CD4-positive, alpha-beta T cell treated with Interleukin-12 subunit alpha and Interleukin-12 subunit beta, for 1 hour (primary cell): ENCODE measurements at regions not wholly inside any gene's neighbourhood (a gene's known extent, or its start where the extent isn't known, plus 50 kb on each side); places are given as distances from the start of the nearest gene placed in this dataset.

Experiments used
- DNase-seq: peaks from one replicate; pipeline ENCODE4 v3.0.0-alpha.2; 2020

DNA sequence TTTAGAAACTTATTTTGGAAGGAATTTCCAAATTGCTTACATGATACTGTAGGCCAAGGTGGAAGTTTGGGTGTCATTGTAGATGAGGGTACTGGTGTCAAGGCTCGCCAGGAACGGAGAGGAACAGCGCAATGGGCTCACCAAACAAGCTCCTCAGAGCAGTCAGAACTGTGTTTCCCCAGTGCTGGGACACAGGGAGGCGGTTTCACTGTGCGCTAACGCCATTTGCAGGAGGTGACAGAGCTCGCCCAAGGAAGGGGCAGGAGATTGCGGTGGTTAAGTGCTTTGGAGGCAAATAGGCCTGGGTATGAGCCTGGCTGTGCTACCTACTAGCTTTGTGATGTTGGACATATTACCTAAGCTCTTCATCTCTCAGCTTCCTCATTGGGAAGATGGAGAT is 57.3 kb downstream of the HHEX start:
- no peak for DNase-seq

DNA sequence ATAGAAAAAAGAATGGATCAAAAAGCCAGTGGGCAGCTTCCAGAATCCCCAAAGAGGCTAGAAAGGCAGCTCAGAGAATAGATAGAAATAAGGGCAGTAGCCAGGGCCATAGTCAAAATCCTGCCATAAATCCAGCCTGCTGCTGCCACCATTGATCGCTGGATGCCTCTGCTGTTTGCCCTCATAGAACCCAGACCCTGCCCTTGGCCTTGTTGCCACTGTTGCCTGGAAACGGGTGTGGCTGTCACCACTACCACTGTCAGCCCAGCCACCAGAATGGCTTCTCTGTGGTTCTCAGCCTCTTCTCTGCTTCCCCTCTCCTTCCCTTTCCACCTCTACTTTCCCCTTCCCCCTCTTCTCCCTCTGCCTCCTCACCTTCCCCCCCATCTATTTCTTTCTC is 57.8 kb downstream of the HHEX start:
- DNase-seq, result peak; percentile 66

DNA sequence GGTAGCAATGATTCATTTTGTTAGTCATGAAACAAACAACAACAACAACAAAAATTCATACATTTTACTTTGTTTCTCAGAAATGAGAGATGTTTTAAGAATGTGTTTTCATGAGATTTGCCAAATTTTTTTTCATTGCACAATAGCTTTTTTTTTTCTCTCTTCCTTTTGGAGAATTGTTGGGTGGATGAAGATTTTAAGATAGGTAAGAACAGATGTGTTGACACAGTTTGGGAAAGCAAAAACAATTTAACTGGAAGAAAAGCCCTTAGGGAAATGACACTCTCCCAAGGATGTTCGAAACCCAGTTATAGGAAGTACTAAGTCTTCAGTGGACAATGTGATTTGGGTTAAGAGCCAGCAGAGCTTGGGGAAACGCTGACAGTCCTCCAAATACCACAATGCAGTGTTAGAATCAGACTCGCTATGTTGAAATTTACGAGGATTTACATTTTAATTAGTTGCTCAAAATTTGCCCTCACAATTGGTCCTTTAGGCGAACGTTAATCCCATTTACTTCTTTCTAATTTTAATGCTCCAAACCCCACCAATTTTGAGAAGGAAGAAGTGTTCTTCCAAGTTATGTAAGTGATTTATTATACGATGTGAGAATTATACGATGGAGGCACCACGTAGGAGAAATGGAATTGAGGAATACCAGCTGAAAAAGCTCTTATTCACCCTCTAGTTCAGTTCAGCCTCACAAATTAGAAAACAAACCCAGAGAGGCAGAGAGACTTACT is 61.2 kb downstream of the HHEX start:
- no peak for DNase-seq

DNA sequence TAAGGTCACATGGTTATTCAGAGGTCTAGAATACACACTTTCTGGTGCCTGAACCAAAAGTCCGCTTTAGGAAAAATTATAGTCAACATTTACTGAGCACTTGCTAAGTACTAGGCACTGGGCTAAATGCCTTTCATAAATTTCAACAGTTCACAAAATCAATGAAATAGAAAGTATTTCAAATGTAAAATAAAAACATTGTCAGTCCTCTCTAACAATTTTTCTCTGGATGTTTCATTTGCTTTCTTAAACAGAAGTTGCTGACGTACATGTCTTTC is 61.7 kb downstream of the HHEX start:
- DNase-seq, result no peak

DNA sequence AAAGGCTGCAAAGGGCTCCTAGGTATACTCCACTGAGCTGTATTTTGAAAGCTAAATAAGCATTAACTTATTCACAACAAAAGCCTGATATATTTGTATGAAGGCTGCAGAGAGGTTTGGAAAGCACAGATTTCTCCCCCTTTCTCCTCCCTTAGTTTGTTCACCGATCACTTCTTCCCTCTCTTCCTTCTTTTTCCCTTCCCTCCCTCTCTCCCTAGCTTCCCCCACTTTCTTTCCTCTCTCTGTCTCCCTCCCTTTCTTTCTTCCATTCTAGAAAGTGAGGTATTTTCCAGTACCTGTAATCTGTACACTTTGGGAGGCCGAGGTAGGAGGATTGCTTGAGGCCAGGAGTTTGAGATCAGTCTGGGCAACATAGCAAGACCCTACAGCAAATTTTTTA is 62.1 kb downstream of the HHEX start:
- no peak for DNase-seq

DNA sequence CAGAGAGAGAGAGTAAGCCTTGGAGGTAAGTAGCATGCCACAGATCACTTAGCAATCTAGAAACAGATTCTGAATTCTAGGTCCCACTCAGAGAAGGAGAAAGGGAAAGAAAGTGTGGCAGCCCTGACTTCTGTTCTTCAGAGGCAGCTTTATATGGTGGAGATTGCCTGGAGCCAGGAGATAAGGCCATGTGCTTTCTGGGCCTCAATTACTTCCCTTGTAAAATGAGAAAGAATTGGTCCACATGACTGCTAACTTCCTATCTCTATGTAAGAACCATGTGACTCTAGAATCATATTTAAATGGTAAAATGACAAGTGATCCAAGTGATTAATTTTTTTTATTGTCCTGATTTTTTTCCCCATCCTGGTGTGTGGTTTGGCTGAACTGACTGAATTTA is 64.1 kb downstream of the HHEX start:
- DNase-seq, result no peak

DNA sequence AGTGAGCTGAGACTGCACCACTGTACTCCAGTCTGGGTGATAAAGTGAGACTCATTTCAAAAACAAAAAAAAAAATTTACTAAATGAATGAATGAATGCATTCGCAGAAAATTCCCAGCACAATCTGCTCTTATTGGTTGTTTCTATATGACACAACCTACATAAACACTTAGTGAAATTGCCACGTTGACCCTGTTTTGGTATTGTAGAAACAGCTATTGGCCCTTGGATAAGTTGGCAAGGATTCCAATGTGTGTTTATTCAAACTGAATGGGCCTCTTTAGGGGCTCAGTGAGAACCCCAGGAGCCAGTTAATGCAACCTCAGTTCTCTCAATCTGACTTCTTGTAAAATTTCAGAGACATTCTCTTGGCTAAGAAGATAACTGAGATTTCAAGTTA is 66.0 kb downstream of the HHEX start:
- DNase-seq, result no peak

DNA sequence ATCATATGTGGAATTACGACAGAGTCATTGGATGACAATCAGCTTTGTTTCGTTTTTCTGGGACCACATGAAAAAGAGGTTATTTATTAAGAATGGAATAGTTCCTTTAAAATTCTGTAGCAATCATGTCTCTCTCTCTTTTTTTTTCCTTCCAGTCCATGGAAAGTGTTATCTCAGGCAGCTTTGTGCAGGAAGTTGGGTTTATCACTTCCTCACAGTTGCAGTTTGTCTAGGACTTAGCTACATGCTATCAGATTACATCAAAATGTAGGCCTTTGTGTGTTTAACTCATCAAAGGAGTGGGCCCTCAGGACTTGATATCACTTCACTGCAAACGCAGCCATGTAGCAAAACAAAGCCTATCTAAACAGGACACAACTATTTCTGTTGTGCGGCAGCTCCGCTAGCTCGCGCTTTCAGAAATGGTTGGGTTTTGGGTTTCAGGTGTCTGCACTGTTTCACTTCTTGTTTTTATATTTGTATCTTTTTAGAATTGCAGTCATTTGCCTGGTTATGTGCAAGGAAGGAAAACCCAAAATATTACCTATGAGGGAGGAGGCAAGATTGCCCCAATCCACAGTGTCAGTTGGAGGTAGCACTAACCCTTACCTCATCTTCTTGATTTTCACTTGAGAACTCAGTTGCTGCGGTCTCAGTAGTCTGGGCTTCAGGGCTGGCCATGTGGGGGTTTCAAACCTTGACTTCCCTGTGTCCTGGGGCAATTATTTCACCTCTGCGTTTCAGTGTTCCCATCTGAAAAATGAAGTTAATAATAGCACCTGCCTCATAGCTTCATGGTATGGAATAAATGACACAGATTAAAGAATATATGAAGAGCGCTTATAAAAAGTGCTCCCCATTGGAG is 66.7 kb downstream of the HHEX start:
- DNase-seq, result no peak

DNA sequence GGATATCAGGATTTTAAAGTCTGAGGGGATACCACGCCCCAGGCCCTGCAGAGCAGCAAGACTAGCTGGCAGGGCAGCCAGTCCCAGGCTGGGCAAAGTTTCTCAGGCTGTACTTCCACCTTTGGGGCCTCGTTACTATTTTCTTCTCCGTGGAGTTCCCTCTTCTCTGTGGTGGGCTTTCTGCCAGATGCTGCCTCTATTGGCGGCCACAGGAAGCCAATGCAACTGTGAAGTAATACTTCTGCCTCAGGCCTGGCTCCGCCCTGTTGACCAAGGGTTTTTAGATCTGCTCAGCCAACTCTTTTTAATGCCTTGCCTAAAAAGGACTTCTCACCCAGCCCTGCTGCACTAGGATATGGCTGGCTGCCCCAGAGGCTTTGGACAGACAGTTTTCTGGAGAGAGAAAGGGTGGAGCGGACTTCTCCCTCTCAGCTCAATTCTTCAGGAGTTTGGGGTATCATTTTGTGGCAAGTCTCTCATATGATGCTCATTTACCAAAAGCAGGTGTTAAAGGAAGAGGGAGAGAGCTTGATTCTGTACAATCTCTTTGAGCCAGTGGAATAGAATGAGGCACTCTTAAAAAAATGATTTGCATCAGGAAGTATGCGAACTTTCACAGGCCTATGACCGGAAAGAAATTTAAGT is 67.4 kb downstream of the HHEX start:
- DNase-seq, result peak; percentile 16

DNA sequence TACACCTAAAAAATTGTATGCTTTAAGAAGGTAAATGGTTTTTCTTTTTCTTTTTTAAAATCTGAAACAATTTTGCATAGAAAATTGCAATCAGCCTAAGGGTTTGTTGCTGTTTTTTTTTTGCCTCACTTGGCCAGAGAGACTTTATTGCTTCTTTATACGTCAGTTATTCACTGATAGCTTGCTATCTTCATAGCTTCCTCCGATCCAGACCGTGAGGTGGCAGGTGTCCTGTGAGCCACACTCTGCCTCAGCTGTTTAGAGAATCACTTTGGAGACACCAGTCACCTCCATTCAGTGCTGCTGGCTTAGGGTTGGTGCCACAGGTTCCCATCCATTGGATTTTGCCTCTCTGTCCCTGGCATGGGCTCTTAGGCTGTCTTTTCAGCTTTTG is 68.0 kb downstream of the HHEX start:
- DNase-seq, result no peak

DNA sequence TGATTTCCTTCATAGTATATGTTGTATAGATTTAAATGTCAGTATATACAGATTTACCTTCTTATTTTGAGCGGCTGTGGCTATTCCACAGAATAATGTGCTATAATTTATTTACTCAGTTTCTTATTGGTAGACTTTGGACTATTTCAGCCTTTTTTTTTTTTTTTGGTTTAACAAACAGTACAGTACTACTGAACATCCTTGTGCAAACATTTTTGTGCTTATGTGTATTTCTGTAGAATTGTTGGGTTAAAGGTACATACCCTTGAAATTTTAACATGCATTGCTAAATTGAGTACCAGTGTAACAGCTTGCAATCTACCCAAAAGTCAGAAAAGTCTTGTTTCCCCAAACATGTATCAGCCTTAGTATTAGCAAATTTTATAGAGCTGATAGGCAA is 68.8 kb downstream of the HHEX start:
- DNase-seq, result no peak

DNA sequence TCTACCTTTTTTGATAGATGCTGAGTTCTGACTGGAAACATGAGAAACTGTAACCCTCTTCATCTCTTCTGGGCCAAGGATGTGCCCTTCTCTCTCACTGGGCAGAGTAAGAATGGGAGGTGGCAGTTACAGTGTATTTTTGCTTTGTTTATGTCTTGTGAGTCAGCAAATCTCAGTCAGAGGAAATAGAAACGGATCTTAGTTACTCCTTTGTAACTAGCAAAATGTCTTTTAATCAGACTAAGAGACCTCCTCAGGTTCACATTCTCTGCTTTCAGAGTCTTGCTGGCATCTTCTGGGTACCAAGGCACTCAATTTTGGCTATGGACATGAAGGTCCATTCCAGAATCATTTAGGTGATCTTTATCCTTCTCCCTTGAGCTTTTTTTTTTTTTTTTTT is 70.9 kb downstream of the HHEX start:
- no peak for DNase-seq

DNA sequence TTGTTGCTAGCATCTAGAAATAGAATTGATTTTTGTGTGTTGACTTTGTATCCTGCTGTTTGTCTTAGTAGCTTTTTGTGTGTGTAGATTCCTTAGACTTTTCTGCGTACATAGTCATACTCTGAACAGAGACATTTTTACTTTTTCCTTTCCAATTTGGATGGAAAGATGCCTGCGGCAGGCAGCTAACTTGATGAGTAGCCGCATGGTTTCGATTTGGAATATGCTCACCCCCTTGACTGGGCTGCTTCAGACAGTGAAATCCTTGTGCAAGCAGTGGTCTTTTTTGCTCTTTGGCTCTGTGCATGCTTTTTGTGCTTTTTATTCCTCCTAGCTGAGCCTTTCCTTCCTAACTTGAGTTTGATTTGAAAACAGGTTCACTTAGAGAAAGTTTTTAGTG is 71.8 kb downstream of the HHEX start:
- no peak for DNase-seq

DNA sequence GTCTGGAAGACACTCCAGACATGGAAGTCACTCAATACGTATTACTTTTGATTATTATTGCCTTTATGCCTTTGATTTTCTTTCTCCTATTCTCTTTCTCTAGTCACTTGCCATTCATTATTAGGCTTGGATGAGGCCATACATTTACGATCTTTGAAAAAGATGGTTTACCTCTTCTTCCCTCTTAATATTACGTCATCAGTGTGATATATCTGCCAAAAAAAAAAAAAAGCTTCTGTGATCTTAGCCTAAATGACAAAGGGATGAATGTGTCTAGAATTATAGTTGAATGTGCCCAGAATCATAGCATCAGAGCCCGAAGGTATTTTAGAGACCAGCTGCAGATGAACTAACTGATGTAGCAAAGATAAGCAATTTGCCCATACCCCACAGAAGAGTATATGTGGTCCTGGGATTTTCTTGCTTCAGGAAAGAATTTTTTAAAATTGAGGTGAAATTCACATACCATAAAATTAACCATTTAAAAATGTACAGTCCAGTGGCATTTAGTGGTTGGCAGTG is 73.9 kb downstream of the HHEX start:
- no peak for DNase-seq

DNA sequence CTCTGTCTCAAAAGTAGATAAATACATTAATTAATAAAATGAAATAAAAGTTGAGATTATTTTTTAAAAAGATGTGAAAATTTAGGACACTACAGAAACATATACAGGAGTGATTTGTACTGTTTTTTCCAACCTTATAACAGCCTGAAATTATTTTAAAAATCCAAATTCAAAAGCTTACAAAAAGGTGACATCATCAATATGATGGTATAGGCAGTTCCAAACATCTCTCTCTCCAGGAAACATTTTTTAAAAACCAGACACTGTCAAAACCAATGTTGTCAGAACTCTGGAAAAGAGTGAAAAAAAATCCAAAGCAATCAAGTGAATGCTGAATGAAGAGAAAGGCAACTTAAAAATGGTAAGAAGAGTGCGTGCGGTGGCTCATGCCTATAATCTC is 76.7 kb downstream of the HHEX start:
- no peak for DNase-seq

DNA sequence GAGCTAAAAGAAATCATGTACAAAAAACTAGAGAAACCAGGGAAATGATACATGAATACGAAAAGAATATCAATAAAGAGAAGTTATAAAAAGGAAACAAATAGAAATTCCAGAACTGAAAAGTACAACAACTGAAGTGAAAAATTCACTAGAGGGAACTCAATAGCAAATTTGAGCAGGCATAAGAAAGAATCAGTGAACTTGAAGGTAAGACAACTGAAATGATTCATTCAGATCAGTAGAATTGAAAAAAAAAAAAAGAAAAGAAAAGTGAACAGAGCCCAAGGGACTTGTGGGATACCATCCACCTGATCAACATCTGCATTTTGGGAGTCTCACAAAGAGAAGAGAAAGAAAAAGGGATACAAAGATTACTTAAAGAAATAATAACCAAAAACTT is 78.3 kb downstream of the HHEX start:
- no peak for DNase-seq

DNA sequence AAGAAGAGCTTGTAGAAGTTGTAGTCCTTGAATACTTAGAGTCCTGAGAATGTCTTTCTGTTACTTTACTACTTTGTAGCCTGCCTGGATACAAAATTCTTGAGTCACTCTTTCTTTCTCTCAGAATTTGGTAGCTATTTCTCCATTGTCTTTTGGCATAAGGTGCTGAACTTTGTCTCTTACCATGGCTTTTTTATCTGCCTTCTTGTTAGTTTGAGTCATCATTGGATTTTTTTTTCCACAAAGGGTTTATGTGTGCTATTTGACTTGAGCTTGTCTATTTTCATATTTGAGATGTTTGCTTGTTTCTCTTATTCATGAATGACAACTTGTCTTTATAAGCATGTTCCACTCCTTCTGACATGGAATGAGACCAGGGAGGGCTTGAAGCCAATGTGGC is 74.5 kb upstream of the EXOC6 start:
- no peak for DNase-seq

DNA sequence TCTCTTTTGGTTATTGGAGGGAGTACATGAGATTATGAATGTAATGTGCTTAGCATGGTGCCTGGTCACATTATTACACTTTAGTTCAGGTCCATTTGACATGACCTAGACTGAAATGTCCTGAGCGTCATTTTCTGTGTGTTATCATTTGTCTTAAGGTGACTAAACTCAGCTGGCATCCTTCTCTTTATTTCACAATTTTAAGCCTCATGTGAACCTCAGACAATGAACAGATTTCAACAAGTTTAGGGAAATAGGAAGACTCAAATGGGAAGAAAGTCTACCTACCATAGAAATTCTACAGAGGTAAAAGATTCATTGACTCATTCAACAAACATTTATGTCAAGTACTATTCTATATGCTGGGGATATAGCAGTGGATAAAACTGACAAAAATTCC is 70.2 kb upstream of the EXOC6 start:
- DNase-seq, result no peak

DNA sequence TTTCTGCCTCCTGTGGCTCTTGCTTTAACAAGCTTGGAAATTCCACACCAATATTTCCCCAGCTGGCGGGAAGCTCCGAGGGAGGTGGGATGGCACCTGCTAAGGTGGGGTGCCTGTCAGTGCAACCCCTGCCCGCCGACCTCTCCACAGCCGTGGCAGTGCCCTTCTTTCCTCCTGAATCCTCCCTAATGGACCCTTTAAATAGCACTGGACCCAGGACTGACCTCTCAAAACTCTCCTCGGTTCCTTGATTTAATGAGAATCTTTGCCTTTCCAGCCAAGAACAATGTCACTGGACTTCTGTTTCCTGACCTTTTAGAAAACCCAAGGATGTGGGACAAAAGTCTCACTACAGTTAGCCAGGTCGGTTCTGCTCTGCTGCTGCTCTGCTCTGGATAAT is 63.2 kb upstream of the EXOC6 start:
- no peak for DNase-seq

DNA sequence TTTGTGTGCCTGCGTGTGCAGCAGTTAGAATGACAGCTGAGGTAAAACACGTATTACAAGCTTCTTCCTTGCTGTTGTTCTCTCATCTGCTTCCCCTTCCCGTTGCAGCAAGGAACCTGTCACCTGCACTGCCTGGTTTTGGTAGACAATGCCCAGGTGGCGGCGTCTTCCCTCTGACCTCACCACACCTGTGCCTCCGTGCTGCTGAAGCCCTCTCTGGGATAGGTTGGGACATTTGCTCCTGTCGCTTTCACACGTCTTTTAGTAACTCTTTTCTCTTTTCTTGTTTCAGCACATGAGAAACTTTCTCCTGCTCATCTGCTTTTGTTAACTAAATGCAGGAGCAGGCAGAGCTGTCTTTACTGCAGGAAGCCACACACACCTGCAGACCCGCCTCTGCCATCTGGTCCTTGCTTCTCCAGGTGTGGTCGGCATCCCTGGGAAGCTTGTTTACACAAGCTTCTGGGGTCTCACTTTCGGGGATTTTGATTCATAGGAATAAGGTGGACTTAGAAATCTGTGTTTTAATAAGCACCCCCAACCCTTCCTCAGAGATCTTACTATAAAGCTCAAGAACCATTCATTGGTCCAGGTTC is 60.7 kb upstream of the EXOC6 start:
- no peak for DNase-seq

DNA sequence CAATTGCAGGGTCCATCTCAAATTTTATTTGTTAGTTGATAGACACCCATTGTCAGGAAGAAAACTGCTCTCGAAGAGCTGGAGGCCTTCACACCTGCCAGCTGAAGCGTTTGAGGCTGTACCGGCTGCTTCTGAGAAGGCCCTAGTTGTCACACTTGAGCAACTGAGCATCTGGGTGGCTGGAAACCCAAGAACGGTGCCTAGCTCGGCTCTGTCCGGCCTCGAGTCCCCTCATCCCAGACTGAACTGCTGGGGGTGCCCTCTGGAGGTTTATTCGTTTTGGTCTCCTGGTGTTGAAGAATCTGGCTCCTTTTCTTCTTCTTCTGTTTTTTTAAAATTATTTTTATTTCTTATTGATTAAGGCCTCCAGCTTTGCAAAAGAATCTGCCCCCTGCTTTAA is 59.3 kb upstream of the EXOC6 start:
- no peak for DNase-seq

DNA sequence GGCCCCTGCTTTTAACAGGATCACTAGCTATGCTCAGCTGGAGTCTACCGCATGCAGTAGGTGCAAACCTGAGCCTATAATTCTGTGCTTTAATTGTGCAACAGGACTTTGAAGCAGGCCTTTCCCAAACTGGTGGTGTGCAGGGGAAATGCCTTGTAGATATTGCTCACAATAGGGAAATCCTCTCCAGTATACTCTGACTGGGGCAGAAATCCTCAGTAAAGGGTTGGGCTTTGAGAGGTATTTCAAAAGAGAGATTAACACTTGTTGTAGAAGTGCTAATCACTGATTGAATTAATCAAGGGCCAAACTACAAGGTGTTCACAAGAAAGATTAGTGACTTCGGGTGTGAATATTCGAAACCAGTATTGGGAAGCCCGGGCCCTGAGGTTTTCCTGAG is 58.5 kb upstream of the EXOC6 start:
- no peak for DNase-seq

DNA sequence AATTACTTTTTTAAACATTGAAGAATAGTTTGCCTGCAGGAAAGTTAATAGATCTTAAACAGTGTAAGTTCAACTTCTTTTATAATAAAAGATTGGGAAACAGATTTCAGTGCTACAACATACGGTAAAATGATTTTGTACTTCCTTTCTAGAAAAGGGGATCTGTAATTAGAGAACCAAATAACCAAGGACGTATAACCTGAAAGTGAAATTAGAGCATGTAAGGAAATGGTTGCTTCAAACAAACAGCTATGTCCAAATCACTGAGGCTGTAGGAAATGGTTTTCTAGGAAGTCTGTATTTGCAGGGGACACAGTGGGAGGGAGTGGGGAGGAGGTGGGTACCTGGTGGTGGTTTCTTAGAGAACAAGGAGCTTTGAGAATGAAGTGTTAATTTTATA is 57.9 kb upstream of the EXOC6 start:
- DNase-seq, result no peak

DNA sequence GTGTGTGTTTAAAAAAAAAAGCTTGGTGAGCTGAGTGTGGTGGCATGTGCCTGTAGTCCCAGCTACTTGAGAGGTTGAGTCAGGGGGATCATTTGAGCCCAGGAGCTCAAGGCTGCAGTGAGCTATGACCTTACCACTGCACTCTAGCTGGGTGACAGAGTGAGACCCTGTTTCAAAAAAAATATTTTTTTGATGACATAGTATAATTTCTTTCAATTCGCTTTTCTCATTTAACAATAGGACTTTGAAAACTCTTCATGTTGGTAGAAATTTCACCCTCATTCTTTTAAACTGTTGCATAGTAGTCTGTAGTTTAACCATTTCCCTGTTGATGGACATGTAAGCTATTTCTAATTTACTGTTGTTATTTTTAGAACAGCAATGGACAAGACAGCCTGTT is 55.7 kb upstream of the EXOC6 start:
- no peak for DNase-seq
